GM19023 (cell line): ENCODE measurements at regions not wholly inside any gene's neighbourhood (a gene's known extent, or its start where the extent isn't known, plus 50 kb on each side); places are given as distances from the start of the nearest gene placed in this dataset.
"Not testable (repeated sequence)": the region's sequence is repeated elsewhere in the genome, so short reads cannot be mapped to it uniquely, and the experiment has no call there.

Experiments
- ATAC-seq: cut with Tn5 transposase; IDR thresholded peaks from one replicate; pipeline ENCODE4 v1.9.1; 2021; ENCODE audit warnings: mild to moderate bottlenecking, moderate library complexity; ENCODE audit not compliant: unreplicated experiment

DNA sequence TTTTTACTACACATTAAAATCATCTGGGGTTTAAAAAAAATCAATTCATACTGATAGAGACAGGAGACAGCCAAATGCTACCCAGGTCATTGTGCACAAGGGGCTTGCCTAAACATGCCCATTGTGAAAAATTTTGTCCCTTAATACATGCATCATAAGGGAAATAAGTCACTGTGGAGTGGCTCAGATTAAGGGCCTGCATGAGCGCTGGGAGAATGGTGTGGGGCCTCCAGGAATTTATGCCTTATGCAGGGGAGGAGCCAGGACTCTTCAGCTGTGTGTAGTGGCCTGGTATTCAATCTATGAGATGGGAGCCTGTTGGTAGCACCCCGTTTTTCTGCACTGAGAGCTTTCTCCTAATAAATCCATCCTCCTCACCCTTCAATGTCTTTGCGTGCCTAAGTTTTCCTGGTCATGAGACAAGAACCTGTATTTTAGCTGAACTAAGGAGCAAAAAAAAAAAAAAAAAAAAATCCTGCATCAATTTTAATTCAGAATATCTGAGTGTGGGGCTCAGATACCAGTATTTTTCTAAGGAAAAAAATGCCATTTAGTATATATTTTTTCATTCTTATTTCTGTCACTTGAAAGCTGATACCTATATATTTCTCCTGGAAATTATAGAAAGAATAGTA, 997.6 kb upstream of the ATXN8OS start:
- no peak for ATAC-seq

DNA sequence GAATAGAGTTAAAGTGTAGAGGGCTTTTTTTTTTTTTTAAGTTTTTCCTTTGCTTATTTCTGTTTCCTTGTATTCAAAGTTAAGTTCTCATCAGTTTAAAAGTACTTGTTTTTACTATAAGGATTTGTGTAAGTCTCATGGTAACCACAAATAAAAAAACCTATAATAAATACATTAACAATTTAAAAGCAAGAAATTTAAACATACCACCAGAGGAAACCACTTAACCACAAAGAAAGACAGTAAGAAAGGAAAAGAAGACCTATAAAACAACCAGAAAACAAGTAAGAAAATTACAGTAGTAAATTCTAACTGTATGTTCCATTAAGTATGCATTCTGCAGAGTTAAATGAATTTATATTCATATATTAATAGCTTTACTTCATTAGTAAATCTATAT, 999.1 kb upstream of the ATXN8OS start:
- ATAC-seq = no peak

DNA sequence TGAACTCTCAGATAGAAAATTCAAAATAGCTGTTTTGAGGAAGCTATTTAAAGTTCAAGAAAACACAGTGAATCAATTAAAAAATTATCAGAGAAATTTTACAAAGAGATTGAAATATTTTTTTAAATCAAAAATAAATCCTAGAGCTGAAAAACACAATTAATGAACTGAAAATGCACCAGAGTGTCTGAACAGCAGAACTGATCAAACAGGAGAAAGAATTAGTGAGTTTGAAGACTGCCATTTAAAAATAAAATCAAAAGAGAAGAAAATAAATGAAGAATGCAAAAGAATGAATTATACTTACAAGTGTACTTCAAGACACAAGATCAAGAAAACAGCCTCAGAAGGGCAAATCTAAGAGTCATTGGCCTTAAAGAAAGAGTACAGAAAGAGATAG, 1000.2 kb upstream of the ATXN8OS start:
- ATAC-seq = no peak

DNA sequence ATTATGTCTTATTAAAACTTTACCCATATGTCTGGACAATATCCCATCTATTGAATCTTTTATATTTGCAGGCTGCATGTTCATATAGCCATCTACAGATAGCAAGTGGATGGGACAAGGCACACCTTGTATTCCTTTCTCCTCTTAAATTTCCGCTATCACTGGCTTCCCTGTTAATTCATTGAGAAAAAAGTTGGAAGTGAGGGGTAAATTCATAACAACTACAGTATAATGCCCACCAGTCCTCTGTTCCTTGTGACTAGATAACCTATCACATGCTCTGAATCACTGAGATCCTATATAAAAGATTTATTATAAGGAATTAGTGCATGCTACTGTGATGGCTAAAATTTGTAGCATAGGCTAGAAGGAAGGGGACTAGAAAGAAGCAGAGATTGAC, 1005.8 kb upstream of the ATXN8OS start:
- ATAC-seq = no peak

DNA sequence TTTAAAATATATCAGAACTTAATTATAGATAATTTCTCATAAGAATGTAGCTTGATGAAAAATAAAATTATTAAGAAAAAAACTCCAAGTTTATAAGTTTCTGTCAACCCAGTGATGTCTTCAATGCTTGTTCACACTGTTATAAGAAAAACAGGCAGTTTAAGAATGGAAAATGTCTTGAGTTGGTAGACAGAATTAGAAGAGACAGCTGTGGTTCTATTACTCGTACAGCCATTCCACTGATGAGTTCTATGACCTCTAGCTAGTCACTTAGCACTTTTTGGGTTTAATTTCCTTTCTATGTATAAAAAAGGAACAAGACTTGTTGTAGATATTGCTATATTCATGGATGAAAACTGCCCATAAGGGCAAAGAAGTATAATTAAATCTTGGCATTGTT, 1013.1 kb upstream of the ATXN8OS start:
- ATAC-seq = no peak

DNA sequence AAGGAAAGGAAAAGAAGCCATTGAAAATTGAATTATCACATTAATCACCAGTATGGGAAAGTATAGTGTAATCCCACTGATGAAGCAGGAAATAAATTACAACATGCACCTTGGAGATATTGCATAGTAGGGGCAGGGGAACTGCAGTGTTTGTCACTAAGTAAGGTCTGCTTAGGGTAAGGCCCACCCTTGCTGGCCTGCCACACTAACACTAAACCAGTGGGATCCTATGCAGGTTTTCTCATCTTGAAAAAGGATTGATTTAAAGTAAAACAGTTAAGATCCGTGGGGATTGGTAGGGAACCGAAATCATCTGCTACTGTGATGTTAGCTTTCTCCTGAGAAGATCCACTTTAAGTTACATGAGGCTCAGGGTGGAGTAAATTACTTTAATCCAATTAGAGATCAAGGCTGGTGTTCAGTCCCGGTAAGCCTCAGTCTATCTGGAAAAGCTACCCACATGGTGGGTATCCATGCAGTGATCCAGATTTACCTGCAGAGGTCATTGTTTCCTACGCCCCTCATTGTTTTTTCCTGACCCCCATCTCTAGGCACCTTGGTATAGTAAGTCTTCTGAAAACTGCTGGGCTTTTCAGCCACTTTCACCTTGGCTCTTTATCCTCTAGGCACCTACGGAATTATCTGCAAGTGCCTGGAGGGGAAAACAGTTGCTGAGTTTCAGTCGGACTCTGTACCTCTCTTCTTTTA, 1014.9 kb upstream of the ATXN8OS start:
- ATAC-seq = no peak

DNA sequence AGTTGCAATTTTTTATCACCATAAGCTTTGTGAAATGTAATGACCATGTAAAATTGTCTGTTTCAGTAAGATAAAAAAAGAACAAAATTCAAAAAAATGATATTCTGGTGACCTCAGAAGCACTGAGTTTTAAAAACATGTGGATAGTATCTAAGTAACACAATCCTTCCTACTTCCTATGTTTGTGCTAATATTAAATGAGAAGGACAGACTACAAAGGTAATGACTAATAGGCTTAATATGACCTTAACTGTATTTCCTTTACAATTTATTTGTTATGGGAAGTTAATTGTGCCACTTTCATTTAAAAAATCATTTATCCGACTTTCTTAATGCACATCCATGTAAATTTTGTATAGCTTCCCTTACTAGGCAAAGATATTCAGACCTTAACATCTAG, 1030.4 kb upstream of the ATXN8OS start:
- ATAC-seq = no peak

DNA sequence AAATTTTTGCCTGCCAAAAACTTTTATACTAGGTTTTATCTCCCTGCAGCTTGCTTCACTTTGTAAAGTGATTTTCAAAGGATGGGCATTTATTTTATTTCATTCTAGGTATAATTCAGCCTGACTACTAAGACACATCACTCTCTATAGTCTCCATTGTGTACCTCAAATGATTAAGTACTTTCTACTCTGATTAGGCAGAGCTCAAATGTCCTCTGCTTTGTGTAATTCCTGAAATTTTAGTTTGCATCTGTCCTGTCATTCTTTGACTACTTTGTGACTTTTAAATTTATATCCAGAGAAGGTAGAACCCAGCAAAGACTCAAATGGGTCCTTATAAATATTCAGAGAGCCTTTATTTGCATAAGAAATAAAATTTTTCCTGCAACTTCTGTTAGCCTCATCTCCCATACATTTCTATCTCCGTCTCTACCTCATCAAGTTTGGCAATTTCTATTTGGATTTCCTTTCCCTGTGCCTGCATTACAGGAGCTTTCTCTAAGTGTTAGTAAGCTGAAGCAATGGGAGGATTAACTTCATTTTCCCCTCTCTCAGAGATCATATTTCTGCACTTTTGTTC, 1038.0 kb upstream of the ATXN8OS start:
- ATAC-seq = no peak

DNA sequence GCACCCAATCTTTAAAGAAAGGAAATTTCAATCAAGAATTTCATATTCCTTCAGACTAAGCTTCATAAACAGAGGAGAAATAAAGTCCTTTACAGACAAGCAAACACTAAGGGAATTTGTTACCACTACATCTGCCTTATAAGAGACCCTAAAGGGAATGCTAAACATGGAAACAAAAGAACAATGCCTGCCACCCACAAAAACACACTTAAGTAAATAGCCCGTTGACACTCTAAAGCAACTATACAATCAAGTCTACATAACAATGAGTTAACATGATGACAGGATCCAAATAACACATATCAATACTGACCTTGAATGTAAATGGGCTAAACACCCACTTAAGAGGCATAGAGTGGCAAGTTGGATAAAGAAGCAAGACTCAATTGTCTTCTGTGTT, 1056.9 kb upstream of the ATXN8OS start:
- ATAC-seq = no peak

DNA sequence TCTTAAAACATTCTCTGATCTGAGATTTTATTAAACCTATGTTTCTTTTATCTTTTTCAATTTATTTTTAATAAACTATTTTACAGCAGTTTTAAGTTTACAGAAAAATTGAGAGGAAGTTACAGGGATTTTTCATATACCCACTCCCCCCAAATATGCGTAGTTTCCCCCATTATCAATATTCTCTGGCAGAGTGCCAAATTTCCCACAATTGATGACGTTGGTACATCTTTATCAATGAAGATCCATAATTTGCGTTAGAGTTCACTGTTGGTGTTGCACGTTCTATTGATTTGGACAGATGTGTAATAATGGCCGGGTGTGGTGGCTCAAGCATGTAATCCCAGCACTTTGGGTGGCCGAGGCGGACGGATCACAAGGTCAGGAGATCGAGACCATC, 1063.0 kb upstream of the ATXN8OS start:
- no peak for ATAC-seq

DNA sequence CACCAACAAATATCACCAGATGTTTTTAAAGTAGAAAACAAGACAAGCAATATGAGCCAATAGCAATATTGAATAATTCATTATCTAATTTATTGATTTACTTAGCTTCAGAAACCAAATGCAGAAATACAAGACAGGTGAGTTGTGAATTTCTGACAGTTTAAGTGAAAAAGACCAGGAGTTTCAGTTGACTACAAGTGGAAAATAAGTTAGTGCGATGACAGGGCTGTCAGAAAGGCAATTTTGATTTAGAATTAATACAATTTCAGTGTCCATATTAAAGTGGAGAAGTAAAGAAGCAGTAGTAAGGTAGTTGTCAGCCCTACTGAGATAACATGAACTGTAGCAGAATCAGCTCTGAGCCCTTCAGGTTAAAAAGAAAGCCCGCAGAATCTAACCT, 1066.7 kb upstream of the ATXN8OS start:
- no peak for ATAC-seq

DNA sequence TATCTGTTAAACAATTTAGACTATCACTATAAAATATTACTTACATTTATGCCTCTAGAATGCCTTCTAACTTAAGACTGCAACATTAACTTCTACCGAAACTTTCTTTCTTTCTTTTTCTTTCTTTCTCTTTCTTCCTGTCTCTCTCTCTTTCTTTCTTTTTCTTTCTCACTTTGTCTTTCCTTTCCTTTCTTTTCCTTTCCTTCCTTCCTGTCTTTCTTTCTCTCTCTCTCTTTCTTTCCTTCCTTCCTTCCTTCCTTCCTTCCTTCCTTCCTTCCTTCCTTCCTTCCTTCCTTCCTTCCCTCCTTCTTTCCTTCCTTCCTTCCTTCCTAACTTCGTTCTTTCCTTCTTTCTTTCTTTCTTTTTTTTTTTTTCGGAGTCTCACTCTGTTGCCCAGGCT, 1071.9 kb upstream of the ATXN8OS start:
- no peak for ATAC-seq

DNA sequence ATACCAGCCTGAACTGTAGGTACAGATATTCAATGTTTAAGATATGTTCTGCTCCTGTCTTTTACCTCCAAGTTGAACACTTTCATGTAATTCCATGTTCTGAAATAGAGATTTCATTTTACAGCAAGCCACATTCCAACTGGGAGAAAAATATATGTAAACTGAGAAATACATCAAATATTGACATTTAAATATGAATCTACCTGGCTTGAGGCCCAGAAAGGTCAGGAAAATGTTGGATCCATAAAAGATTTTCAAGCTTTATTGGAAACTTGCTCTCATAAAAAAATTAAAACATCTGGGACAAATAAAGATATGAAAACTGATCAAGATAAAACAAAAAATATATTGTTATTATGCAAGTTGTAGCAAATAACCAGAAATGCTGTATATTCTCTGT, 1078.7 kb upstream of the ATXN8OS start:
- no peak for ATAC-seq

DNA sequence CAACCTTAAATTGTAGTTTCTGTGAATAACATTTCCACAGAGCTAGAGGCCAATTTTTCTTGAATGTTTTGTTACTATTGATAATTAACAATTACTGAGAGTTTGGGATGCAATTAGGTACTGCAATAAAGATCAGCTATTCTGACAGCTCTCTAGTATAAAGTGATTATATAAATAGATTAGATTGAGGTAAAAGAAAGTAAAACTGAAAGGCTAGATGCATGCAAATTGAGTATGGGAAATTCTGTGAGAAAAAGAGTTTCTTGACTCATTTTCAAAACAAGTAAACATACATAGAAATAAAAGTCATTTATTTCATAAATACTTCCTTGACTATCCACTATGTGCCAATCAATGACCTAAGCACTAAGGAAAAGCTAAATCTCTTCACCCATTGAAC, 1087.5 kb upstream of the ATXN8OS start:
- no peak for ATAC-seq

DNA sequence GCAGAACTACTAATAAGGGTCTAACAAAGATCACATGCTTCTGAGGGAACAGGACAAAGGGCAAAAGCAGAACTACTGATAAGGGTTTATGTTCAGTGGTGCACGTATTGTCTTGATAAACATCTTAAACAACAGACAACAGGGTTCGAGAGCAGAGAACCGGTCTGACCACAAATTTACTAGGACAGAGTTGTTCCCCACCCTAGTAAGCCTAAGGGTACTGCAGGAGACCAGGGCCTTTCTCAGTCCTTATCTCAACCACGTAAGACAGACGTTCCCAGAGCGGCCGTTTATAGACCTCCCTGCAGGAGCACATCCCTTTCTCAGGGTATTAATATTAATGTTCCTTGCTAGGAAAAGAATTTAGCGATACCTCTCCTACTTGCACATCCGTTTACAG, 1089.5 kb upstream of the ATXN8OS start:
- ATAC-seq = not testable (repeated sequence)

DNA sequence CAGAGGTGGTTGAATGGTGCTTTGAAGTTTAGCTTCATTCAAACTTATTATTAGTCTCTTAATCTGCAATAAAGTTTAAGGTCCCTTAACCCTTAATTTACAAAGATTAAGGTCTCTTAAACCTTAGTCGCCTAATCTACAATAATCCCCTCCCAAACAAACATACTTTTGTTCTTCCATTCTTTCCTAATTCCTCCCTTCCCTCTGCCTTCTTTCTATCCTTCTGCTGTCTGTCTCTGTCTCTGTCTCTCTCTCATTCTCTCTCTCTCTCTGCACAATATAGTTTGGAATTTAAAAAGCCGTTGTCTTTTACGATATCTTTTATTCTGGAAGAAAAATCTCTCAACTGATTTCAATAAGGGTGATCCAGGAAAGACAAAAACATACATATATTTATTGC, 1096.8 kb upstream of the ATXN8OS start:
- ATAC-seq = no peak

DNA sequence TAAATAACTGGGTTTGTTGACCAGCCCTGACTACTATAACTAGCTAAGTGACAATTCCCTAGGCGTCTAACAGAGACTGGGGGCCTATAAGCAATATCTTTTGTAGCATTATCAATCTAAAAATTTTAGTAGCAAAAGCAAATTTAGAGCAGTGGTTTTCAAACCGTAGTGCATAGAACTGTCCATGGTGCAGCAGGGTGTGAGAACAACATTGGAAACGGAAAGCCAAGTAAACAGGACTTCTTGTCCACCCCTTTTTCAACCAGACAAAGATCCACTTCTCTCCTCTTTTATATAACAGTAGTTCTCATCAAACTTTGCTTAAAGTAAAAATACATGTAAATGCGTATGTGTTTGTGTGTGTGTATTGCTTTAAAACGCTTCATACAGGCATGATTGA, 1099.1 kb upstream of the ATXN8OS start:
- ATAC-seq = no peak

DNA sequence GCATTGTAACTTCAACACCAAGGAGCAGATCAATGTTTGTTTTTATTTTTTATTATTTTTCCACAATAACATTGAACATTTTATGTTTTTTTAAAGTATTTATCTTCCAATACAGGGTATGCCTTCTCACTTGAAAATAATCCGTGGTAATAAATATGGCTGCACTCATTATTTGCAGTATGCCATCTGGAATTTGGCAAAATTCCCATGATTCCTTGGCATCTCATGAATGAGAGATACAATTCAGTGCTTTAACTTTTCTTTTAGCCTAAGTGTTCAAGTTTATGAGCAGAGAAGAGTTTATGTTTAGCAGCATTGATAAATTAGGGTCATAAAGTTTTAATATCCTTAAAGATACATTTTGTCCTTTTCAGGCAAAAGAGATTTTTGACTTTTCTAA, 1109.6 kb upstream of the ATXN8OS start:
- ATAC-seq = no peak

DNA sequence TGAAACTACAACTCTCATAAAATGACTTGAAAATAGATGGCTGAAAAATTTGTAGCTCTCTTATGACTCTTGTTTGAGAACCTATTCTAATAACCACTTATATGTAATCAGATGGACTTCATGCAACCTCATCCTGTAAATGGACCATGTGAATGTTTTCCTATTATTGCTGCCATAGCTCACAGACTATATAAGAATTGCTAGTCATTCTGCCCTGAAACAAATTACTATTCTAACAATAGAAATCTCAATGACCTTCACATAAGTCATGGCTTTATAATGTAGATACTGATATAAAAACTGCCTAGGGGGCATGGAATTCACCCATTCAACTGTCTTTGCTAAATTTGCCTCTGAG, 1111.0 kb upstream of the ATXN8OS start:
- ATAC-seq = no peak

DNA sequence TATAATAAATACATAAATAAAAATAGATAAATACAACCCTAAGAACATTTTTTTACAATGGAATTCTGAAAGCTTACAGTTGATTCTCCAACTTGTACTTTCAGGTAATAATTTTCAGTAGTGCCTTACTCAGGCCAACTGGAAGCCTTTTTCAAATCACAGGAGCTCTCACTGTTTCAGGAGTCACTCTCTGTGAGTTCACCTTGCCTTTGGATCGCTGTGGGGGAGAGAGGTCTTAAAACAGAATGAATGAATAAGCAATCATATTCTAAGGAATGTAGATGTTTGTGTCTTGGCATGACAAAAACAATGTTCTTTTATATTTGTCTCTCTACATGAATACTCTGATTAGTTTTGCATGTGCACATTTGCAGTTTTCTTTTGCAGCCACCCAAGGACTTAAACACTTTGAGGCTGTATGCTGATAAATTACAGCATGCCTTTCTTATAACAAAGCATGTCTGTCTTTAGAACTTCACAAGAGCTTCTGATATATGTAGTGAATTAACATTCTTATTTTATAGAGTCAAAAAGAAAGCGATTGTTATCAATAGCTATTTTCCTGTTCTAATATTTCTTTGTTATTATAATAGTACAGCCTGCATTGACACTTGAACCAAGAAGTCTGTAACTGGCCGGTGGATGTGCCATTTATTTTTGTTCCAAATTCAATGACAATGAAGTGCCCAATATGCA, 1111.5 kb upstream of the ATXN8OS start:
- ATAC-seq = no peak

DNA sequence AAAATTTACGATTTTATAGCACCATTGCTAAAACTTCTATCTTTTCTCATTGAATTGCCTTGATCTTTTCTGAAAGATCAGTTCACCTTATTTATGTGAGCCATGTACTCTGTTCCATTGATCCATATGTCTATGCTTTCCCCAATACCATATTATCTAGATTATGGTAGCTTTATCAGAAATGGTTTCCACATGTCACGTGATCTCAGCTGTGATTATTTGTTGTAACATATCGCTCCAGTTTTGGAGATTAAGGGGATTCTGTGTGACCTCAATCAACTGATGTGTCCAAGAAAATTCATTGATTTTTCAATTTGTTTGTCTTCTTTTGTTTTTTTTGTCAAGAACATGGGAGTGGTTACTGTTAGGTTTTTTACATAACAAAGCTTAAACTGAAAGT, 1114.5 kb upstream of the ATXN8OS start:
- no peak for ATAC-seq

DNA sequence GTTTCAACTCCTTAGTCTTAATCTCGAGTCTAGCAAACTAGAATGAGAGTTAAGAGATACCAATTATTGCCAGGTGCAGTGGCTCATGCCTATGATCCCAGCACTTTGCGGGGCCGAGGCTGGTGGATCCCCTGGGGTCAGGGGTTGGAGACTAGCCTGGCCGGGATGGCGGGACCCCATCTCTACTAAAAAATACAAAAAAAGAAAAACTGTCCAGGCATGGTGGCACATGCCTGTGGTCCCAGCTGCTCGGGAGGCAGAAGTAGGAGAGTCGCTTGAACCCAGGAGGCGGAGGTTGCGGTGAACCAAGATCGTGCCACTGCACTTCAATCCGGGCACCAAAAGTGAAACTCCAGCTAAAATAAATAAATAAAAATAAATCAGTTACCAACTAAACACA, 1119.5 kb upstream of the ATXN8OS start:
- ATAC-seq = no peak
